Panc1 (cell line): ENCODE measurements at regions not wholly inside any gene's neighbourhood (a gene's known extent, or its start where the extent isn't known, plus 50 kb on each side); places are given as distances from the start of the nearest gene placed in this dataset.

ENCODE experiments used
- ATAC-seq: fragments of 200-7000 bp; cut with Tn5 transposase; 2 replicates; pipeline ENCODE4 v1.9.1; 2020; ENCODE audit warnings: mild to moderate bottlenecking, moderate library complexity
- BruUV-seq: library from RNA; stranded (reverse); fragments of 400-500 nt; replicated peaks from 2 replicates; lab custom pipeline; 2021; lab: Mats Ljungman, UMichigan
- CTCF ChIA-PET: fragments of 300-600 bp; sonication (Branson Sonifier 250); formaldehyde crosslinking; loops from one replicate; lab custom pipeline; 2022; ENCODE audit warnings: antibody characterized with exemption; lab: Charles Lee
- POLR2A ChIA-PET: fragments of 300-600 bp; sonication (Branson Sonifier 250); formaldehyde crosslinking; loops from one replicate; lab custom pipeline; 2022; ENCODE audit warnings: antibody characterized with exemption; lab: Charles Lee
- DNase-seq: peaks from one replicate; pipeline ENCODE4 v3.0.0-alpha.2; 2010; ENCODE audit warnings: low read depth, low spot score
- H3K27ac ChIP-seq: 2 replicates; pipeline ENCODE4 v1.5.1; 2011; ENCODE audit warnings: mild to moderate bottlenecking, low read length, inconsistent platforms
- H3K27me3 ChIP-seq: fragments of 200-500 bp; sonication (Bioruptor generic); 2 replicates; pipeline ENCODE4 v1.6.0; 2014; ENCODE audit warnings: low read length, inconsistent platforms; ENCODE audit not compliant: control insufficient read depth, insufficient read depth
- H3K36me3 ChIP-seq: fragments of 200-500 bp; sonication (Bioruptor generic); 2 replicates; pipeline ENCODE4 v1.5.1; 2014; ENCODE audit warnings: inconsistent platforms, mild to moderate bottlenecking, low read length, moderate library complexity; ENCODE audit not compliant: control insufficient read depth, insufficient read depth
- H3K4me1 ChIP-seq: 2 replicates; pipeline ENCODE4 v1.5.1; 2011; ENCODE audit warnings: inconsistent platforms, mild to moderate bottlenecking, low read length, moderate library complexity; ENCODE audit not compliant: control insufficient read depth, insufficient read depth
- H3K4me3 ChIP-seq, 2 experiments: 2 replicates each; pipeline ENCODE4 v1.5.1; 2011 to 2012; ENCODE audit warnings: low read depth in 2 of 2, low read length in 2 of 2, mild to moderate bottlenecking in 2 of 2, inconsistent platforms in 1 of 2, moderate library complexity in 1 of 2
- H3K9me3 ChIP-seq: fragments of 200-500 bp; sonication (Bioruptor generic); 2 replicates; pipeline ENCODE4 v1.5.1; 2014; ENCODE audit warnings: low read depth, mild to moderate bottlenecking, inconsistent platforms, low read length, moderate library complexity; ENCODE audit not compliant: control insufficient read depth, insufficient read depth
- CTCF ChIP-seq: fragments of 450-650 bp; IDR thresholded peaks from 2 replicates; pipeline ENCODE4 v1.5.1; 2017; ENCODE audit warnings: mild to moderate bottlenecking
- POLR2AphosphoS5 ChIP-seq: IDR thresholded peaks from 2 replicates; pipeline ENCODE4 v1.6.1; 2012; ENCODE audit warnings: mild to moderate bottlenecking, low read depth, low read length, moderate library complexity
- REST ChIP-seq, 2 experiments: IDR thresholded peaks; 2 replicates each; pipeline ENCODE4 v1.6.1; 2011 to 2012; ENCODE audit warnings: low read depth in 2 of 2, control low read depth in 1 of 2, low read length in 1 of 2, mild to moderate bottlenecking in 1 of 2, moderate library complexity in 1 of 2; ENCODE audit not compliant: insufficient read depth in 1 of 2
- SIN3A ChIP-seq: IDR thresholded peaks from 2 replicates; pipeline ENCODE4 v1.6.1; 2012; ENCODE audit warnings: low read depth, mild to moderate bottlenecking, low read length, moderate library complexity, borderline replicate concordance; ENCODE audit not compliant: insufficient read depth
- TCF7L2 ChIP-seq: IDR thresholded peaks from 2 replicates; pipeline ENCODE4 v1.6.1; 2011; ENCODE audit warnings: mild to moderate bottlenecking, low read depth, low read length, inconsistent platforms
- in situ Hi-C: cut with HindIII; loops from 2 replicates; pipeline ENCODE4 v1.10.0; 2016; ENCODE audit warnings: low sequenced_read_pairs, low pct_unique_long_range_greater_than_20kb
- intact Hi-C: fragments of 100-400 bp; cut with micrococcal nuclease; formaldehyde crosslinking; loops from one replicate; pipeline ENCODE4 v1.10.0; 2022; ENCODE audit not compliant: unreplicated experiment

GRCh38 chr1:82483146-82483545, 682.4 kb downstream of the ADGRL2 start:
- Histone ChIP-seq H3K27ac (no peak overlapping the region), H3K4me1 (no peaks in the 10 kb centered on the region), H3K4me3 (no peak overlapping the region), H3K36me3 (no peaks in the 10 kb centered on the region), H3K27me3 (no peaks in the 10 kb centered on the region), H3K9me3 (no peaks in the 10 kb centered on the region)
- in situ Hi-C loops: no loop called here
- ATAC-seq (no peak), DNase-seq (no peak)
- ChIA-PET CTCF (no interaction called here), POLR2A (no interaction called here)
- intact Hi-C loops: no loop called here
- TF ChIP-seq SIN3A: no peak
- TF ChIP-seq TCF7L2: no peak
- TF ChIP-seq POLR2AphosphoS5: no peak
- TF ChIP-seq CTCF: no peak
- TF ChIP-seq REST (IDR thresholded peaks at IDR 0.05; ENCODE audit: insufficient read depth in 1 of 2, low read depth in 2 of 2, low read length in 1 of 2): no peak
- no TSS peak for BruUV-seq

GRCh38 chr1:82478916-82479315, 678.2 kb downstream of the ADGRL2 start:
- ChIA-PET CTCF (no interaction called here), POLR2A (no interaction called here)
- intact Hi-C loops: no loop called here
- ATAC-seq (no peak), DNase-seq (no peak)
- Histone ChIP-seq H3K36me3 (no peaks in the 10 kb centered on the region), H3K9me3 (peaks cover 3% of the 10 kb centered on the region; the same call in 1 of the 2 replicates), H3K27ac (no peak overlapping the region), H3K4me3 (no peak overlapping the region), H3K4me1 (no peaks in the 10 kb centered on the region), H3K27me3 (no peaks in the 10 kb centered on the region)
- TF ChIP-seq SIN3A (no peak), CTCF (no peak), POLR2AphosphoS5 (no peak), REST (IDR thresholded peaks at IDR 0.05; ENCODE audit: insufficient read depth in 1 of 2, low read depth in 2 of 2, low read length in 1 of 2) (no peak), TCF7L2 (no peak)
- no TSS peak for BruUV-seq
- in situ Hi-C loops: no loop called here
